Thymus (tissue), 11 donors: ENCODE measurements at regions not wholly inside any gene's neighbourhood (a gene's known extent, or its start where the extent isn't known, plus 50 kb on each side); places are given as distances from the start of the nearest gene placed in this dataset.

ENCODE experiments used
- DNase-seq, 9 donors: peaks; one replicate each; pipeline ENCODE4 v3.0.0-alpha.2; 2013; ENCODE audit warnings: low spot score in 9 of 9, low read depth in 6 of 9, missing footprints in 1 of 9
- H3K27ac ChIP-seq, 2 donors: one replicate each; pipeline ENCODE4 v1.5.1; 2013; ENCODE audit warnings: control low read depth in 1 of 2, low read depth in 1 of 2, low read length in 1 of 2, mild to moderate bottlenecking in 1 of 2, moderate library complexity in 1 of 2
- H3K27me3 ChIP-seq, 2 donors: one replicate each; pipeline ENCODE4 v1.5.1; 2013; ENCODE audit warnings: low read length in 1 of 2; ENCODE audit not compliant: control insufficient read depth in 2 of 2, insufficient read depth in 1 of 2
- H3K36me3 ChIP-seq, 2 donors: one replicate each; pipeline ENCODE4 v1.5.1; 2013; ENCODE audit warnings: low read length in 1 of 2, mild to moderate bottlenecking in 1 of 2, moderate library complexity in 1 of 2; ENCODE audit not compliant: control insufficient read depth in 2 of 2, insufficient read depth in 2 of 2
- H3K4me1 ChIP-seq, 2 donors: one replicate each; pipeline ENCODE4 v1.5.1; 2013; ENCODE audit warnings: low read length in 2 of 2; ENCODE audit not compliant: control insufficient read depth in 2 of 2, insufficient read depth in 2 of 2
- H3K4me3 ChIP-seq, 2 donors: one replicate each; pipeline ENCODE4 v1.5.1; 2013; ENCODE audit warnings: low read length in 2 of 2, control low read depth in 1 of 2, mild to moderate bottlenecking in 1 of 2
- H3K9me3 ChIP-seq, 2 donors: one replicate each; pipeline ENCODE4 v1.5.1; 2013; ENCODE audit warnings: low read length in 1 of 2, mild to moderate bottlenecking in 1 of 2; ENCODE audit not compliant: control insufficient read depth in 2 of 2, insufficient read depth in 1 of 2
- WGBS: extraction: QIAGEN DNeasy Blood & Tissue Kit; methylation state at CpG from one replicate; pipeline ENCODE4 v1.1.7; 2013; 5-methylcytosine and 5-hydroxymethylcytosine counted together
- donor health status: healthy.

GRCh38 chr1:112776688-112777087 lies 61.6 kb upstream of the PPM1J start:
- Histone ChIP-seq H3K4me3 (no peak overlapping the region), H3K36me3 (no peaks in the 10 kb centered on the region), H3K9me3 (no peaks in the 10 kb centered on the region), H3K27me3 (no peaks in the 10 kb centered on the region), H3K27ac (no peak overlapping the region), H3K4me1 (no peaks in the 10 kb centered on the region)
- 89% methylated on average over 3 of the region's 3 CpGs for WGBS
- DNase-seq, result no peak

GRCh38 chr1:112772781-112773180 lies 57.6 kb upstream of the PPM1J start:
- H3K4me1 ChIP-seq, result no peaks in the 10 kb centered on the region
- no peak overlapping the region for H3K4me3 ChIP-seq
- no peaks in the 10 kb centered on the region for H3K27me3 ChIP-seq
- H3K36me3 ChIP-seq, result no peaks in the 10 kb centered on the region
- 92% methylated on average over 4 of the region's 4 CpGs for WGBS
- no peaks in the 10 kb centered on the region for H3K9me3 ChIP-seq
- DNase-seq, result no peak
- H3K27ac ChIP-seq, result no peak overlapping the region

- no peak for DNase-seq
- Histone ChIP-seq H3K27me3 (no peaks in the 10 kb centered on the region), H3K27ac (no peak overlapping the region), H3K36me3 (no peaks in the 10 kb centered on the region), H3K4me3 (no peak overlapping the region), H3K9me3 (no peaks in the 10 kb centered on the region), H3K4me1 (no peaks in the 10 kb centered on the region)
- WGBS, result 77% methylated on average over 4 of the region's 4 CpGs
Measured at GRCh38 chr1:112770724-112771123, 55.6 kb upstream of the PPM1J start.

- H3K36me3 ChIP-seq, result no peaks in the 10 kb centered on the region
- no peaks in the 10 kb centered on the region for H3K27me3 ChIP-seq
- H3K9me3 ChIP-seq, result no peaks in the 10 kb centered on the region
- no peak for DNase-seq
- no peak overlapping the region for H3K4me3 ChIP-seq
- 93% methylated on average over 4 of the region's 4 CpGs for WGBS
- H3K4me1 ChIP-seq, result no peaks in the 10 kb centered on the region
- no peak overlapping the region for H3K27ac ChIP-seq
Measured at GRCh38 chr1:112769611-112770010, 54.5 kb upstream of the PPM1J start.

- Histone ChIP-seq H3K9me3 (no peaks in the 10 kb centered on the region), H3K27ac (no peak overlapping the region), H3K27me3 (no peaks in the 10 kb centered on the region), H3K4me3 (no peak overlapping the region), H3K36me3 (no peaks in the 10 kb centered on the region), H3K4me1 (no peaks in the 10 kb centered on the region)
- WGBS, result 98% methylated on average over 3 of the region's 3 CpGs
- DNase-seq, result no peak
Measured at GRCh38 chr1:112767646-112768045, 52.5 kb upstream of the PPM1J start.
